HEK293 (cell line): ENCODE measurements at regions not wholly inside any gene's neighbourhood (a gene's known extent, or its start where the extent isn't known, plus 50 kb on each side); places are given as distances from the start of the nearest gene placed in this dataset.

Experiments
- CTCF ChIA-PET: fragments of 350-600 bp; formaldehyde crosslinking; extraction: SDS; loops from one replicate; lab custom pipeline; 2021; ENCODE audit warnings: antibody characterized with exemption; lab: Yijun Ruan, JAX
- POLR2A ChIA-PET: fragments of 300-600 bp; formaldehyde crosslinking; extraction: SDS; loops from one replicate; lab custom pipeline; 2020; ENCODE audit warnings: antibody characterized with exemption, inconsistent platforms; lab: Yijun Ruan, JAX
- H3K27ac ChIP-seq: fragments of 200-500 bp; sonication (Bioruptor generic); 2 replicates; pipeline ENCODE4 v1.5.1; 2014; ENCODE audit warnings: low read depth, low read length, control low read depth, inconsistent platforms; ENCODE audit errors: extremely low read depth
- H3K36me3 ChIP-seq, 2 experiments: fragments of 200-500 bp in 1 of 2; sonication (Bioruptor generic) in 1 of 2; 1 replicate in 1 of 2; 2 replicates in 1 of 2; pipeline ENCODE4 v1.5.1; 2014 to 2017; ENCODE audit warnings: inconsistent platforms in 2 of 2, low read length in 2 of 2; ENCODE audit not compliant: control insufficient read depth in 2 of 2, insufficient read depth in 1 of 2
- H3K4me1 ChIP-seq: fragments of 200-500 bp; sonication (Bioruptor generic); 2 replicates; pipeline ENCODE4 v1.5.1; 2014; ENCODE audit warnings: mild to moderate bottlenecking, low read length, inconsistent platforms; ENCODE audit not compliant: control insufficient read depth, insufficient read depth
- H3K4me3 ChIP-seq: 2 replicates; pipeline ENCODE4 v1.5.1; 2011; ENCODE audit warnings: low read depth, mild to moderate bottlenecking, control low read depth, low read length, moderate library complexity
- H3K9me3 ChIP-seq: fragments of 200-500 bp; sonication (Bioruptor generic); 2 replicates; pipeline ENCODE4 v1.5.1; 2014; ENCODE audit warnings: low read depth, low read length, inconsistent platforms; ENCODE audit not compliant: control insufficient read depth, insufficient read depth
- AEBP2 ChIP-seq: fragments of 450-650 bp; formaldehyde crosslinking; IDR thresholded peaks from 2 replicates; pipeline ENCODE4 v1.5.1; 2016; ENCODE audit warnings: missing biosample characterization, missing genetic modification characterization, borderline replicate concordance
- CTCF ChIP-seq: fragments of 450-650 bp; formaldehyde crosslinking; IDR thresholded peaks from 2 replicates; pipeline ENCODE4 v1.5.1; 2016; ENCODE audit warnings: missing biosample characterization, missing genetic modification characterization
- GLIS1 ChIP-seq: fragments of 450-650 bp; formaldehyde crosslinking; IDR thresholded peaks from 2 replicates; pipeline ENCODE4 v1.5.1; 2016; ENCODE audit warnings: missing biosample characterization, missing genetic modification characterization
- HIC1 ChIP-seq: fragments of 450-650 bp; formaldehyde crosslinking; IDR thresholded peaks from 2 replicates; pipeline ENCODE4 v1.5.1; 2016; ENCODE audit warnings: missing biosample characterization, missing genetic modification characterization
- KLF17 ChIP-seq: fragments of 450-650 bp; formaldehyde crosslinking; IDR thresholded peaks from 2 replicates; pipeline ENCODE4 v1.5.1; 2016; ENCODE audit warnings: missing biosample characterization, missing genetic modification characterization
- OSR2 ChIP-seq: fragments of 450-650 bp; formaldehyde crosslinking; IDR thresholded peaks from 2 replicates; pipeline ENCODE4 v1.5.1; 2016; ENCODE audit warnings: missing biosample characterization, missing genetic modification characterization
- PRDM1 ChIP-seq: fragments of 450-650 bp; formaldehyde crosslinking; IDR thresholded peaks from 2 replicates; pipeline ENCODE4; 2016; ENCODE audit warnings: missing biosample characterization, missing genetic modification characterization
- SCRT2 ChIP-seq: fragments of 450-650 bp; formaldehyde crosslinking; IDR thresholded peaks from 2 replicates; pipeline ENCODE4 v1.5.1; 2016; ENCODE audit warnings: missing biosample characterization, missing genetic modification characterization
- TRIM28 ChIP-seq: IDR thresholded peaks from 2 replicates; pipeline ENCODE4 v1.6.1; 2011; ENCODE audit warnings: low read length, control low read depth, borderline replicate concordance
- ZBTB17 ChIP-seq: fragments of 450-650 bp; formaldehyde crosslinking; IDR thresholded peaks from 2 replicates; pipeline ENCODE4 v1.5.1; 2016; ENCODE audit warnings: missing biosample characterization, missing genetic modification characterization
- ZBTB21 ChIP-seq: fragments of 450-650 bp; formaldehyde crosslinking; IDR thresholded peaks from 2 replicates; pipeline ENCODE4 v1.5.1; 2017; ENCODE audit warnings: missing biosample characterization, missing genetic modification characterization
- ZBTB26 ChIP-seq: fragments of 450-650 bp; formaldehyde crosslinking; optimal IDR thresholded peaks from 2 replicates; pipeline ENCODE3; 2016; ENCODE audit warnings: missing biosample characterization, mild to moderate bottlenecking, missing genetic modification characterization
- ZNF10 ChIP-seq: fragments of 450-650 bp; formaldehyde crosslinking; IDR thresholded peaks from 2 replicates; pipeline ENCODE4 v1.5.1; 2017; ENCODE audit warnings: missing biosample characterization, missing genetic modification characterization
- ZNF148 ChIP-seq: fragments of 450-650 bp; formaldehyde crosslinking; IDR thresholded peaks from 2 replicates; pipeline ENCODE4 v1.5.0; 2017; ENCODE audit warnings: missing biosample characterization, missing genetic modification characterization, borderline replicate concordance
- ZNF175 ChIP-seq: fragments of 450-650 bp; formaldehyde crosslinking; IDR thresholded peaks from 2 replicates; pipeline ENCODE4 v1.5.1; 2016; ENCODE audit warnings: missing biosample characterization, missing genetic modification characterization
- ZNF2 ChIP-seq: fragments of 450-650 bp; formaldehyde crosslinking; IDR thresholded peaks from 2 replicates; pipeline ENCODE4 v1.5.1; 2016; ENCODE audit warnings: missing biosample characterization, missing genetic modification characterization
- ZNF274 ChIP-seq, 2 experiments: fragments of 200-500 bp in 1 of 2; fragments of 450-650 bp in 1 of 2; sonication (Bioruptor generic) in 1 of 2; formaldehyde crosslinking in 1 of 2; IDR thresholded peaks; 2 replicates each; pipeline versions ENCODE4 v1.5.1 to v1.6.1; 2014 to 2016; ENCODE audit warnings: borderline replicate concordance in 1 of 2, inconsistent platforms in 1 of 2, low read length in 1 of 2, missing biosample characterization in 1 of 2, missing genetic modification characterization in 1 of 2
- ZNF398 ChIP-seq: fragments of 450-650 bp; formaldehyde crosslinking; IDR thresholded peaks from 2 replicates; pipeline ENCODE4 v1.5.1; 2017; ENCODE audit warnings: missing biosample characterization, missing genetic modification characterization
- ZNF404 ChIP-seq: fragments of 450-650 bp; formaldehyde crosslinking; IDR thresholded peaks from 2 replicates; pipeline ENCODE4 v1.5.1; 2017; ENCODE audit warnings: missing biosample characterization, missing genetic modification characterization
- ZNF600 ChIP-seq: fragments of 450-650 bp; formaldehyde crosslinking; IDR thresholded peaks from 2 replicates; pipeline ENCODE4 v1.5.1; 2016; ENCODE audit warnings: missing biosample characterization, missing genetic modification characterization
- ZNF654 ChIP-seq: fragments of 450-650 bp; formaldehyde crosslinking; IDR thresholded peaks from 2 replicates; pipeline ENCODE4 v1.5.1; 2016; ENCODE audit warnings: low read depth, missing biosample characterization, missing genetic modification characterization
- ZSCAN30 ChIP-seq: fragments of 450-650 bp; IDR thresholded peaks from 2 replicates; pipeline ENCODE4 v1.5.1; 2018; ENCODE audit warnings: missing biosample characterization, mild to moderate bottlenecking, missing genetic modification characterization, moderate library complexity

- no peak for TF ChIP-seq ZNF600 (tag by site-specific recombination)
- TF ChIP-seq ZBTB21 (tag by site-specific recombination): no peak
- no peak for TF ChIP-seq ZBTB17 (tag by site-specific recombination)
- TF ChIP-seq ZNF404 (tag by site-specific recombination): no peak
- TF ChIP-seq KLF17 (tag by site-specific recombination): no peak
- TF ChIP-seq ZNF398 (tag by site-specific recombination): no peak
- TF ChIP-seq ZNF175 (tag by site-specific recombination): no peak
- no peak for TF ChIP-seq SCRT2
- no peak for TF ChIP-seq ZBTB26 (tag by site-specific recombination)
- no peak for TF ChIP-seq GLIS1
Observed at GRCh38 chr5:126351153-126351552, 72.1 kb upstream of the GRAMD2B start (continued).

- ChIA-PET POLR2A (no interaction called here), CTCF (interaction anchor here (0.7 to 4.6 kb wide), 20 partner anchors 9 to 423 kb away, joined by 3 to 65 read pairs (median 6); partner anchors contain the start of gene ALDH7A1)
- no peak for TF ChIP-seq ZNF148 (tag by site-specific recombination)
- TF ChIP-seq ZNF274 (IDR thresholded peaks at IDR 0.05; ENCODE audit: low read length): no peak
- no peak for TF ChIP-seq ZNF274 (tag by site-specific recombination; IDR thresholded peaks at IDR 0.05; ENCODE audit: borderline replicate concordance)
- TF ChIP-seq AEBP2 (tag by site-specific recombination): no peak
- TF ChIP-seq CTCF: peak; percentile 54; the same call in 1 of the 2 replicates
- TF ChIP-seq HIC1 (tag by site-specific recombination): no peak
- peak; percentile 72; the same call in 1 of the 2 replicates for TF ChIP-seq ZNF2 (tag by site-specific recombination)
- TF ChIP-seq ZNF600 (tag by site-specific recombination): no peak
- TF ChIP-seq ZNF654 (tag by site-specific recombination): peak; percentile 94
- TF ChIP-seq ZSCAN30 (tag by site-specific recombination): 0 out of 2 replicates have a peak, but pooled peaks have one; percentile 30
- no peak for TF ChIP-seq OSR2 (tag by site-specific recombination)
- peak; percentile 91 for TF ChIP-seq PRDM1 (tag by site-specific recombination)
- TF ChIP-seq TRIM28: no peak
- TF ChIP-seq ZNF10 (tag by site-specific recombination): no peak
- no peaks in the 10 kb centered on the region for H3K36me3 ChIP-seq
- no peaks in the 10 kb centered on the region for H3K9me3 ChIP-seq
- no peak overlapping the region for H3K27ac ChIP-seq
- H3K4me1 ChIP-seq: no peaks in the 10 kb centered on the region
- peak overlapping the region; percentile 17 for H3K4me3 ChIP-seq
Observed at GRCh38 chr5:126354012-126354857, 69.0 kb upstream of the GRAMD2B start.
